IMR-90 (cell line): ENCODE measurements at regions not wholly inside any gene's neighbourhood (a gene's known extent, or its start where the extent isn't known, plus 50 kb on each side); places are given as distances from the start of the nearest gene placed in this dataset.

Experiments
- ATAC-seq: fragments of 200-7000 bp; cut with Tn5 transposase; 2 replicates; pipeline ENCODE4 v1.9.1; 2020; ENCODE audit warnings: low read depth, mild to moderate bottlenecking, moderate library complexity
- BruUV-seq: library from RNA; stranded (reverse); fragments of 400-500 nt; replicated peaks from 2 replicates; lab custom pipeline; 2021; lab: Mats Ljungman, UMichigan
- CTCF ChIA-PET: fragments of 300-600 bp; formaldehyde crosslinking; extraction: SDS; loops from one replicate; lab custom pipeline; 2021; ENCODE audit warnings: antibody characterized with exemption; lab: Yijun Ruan, JAX
- POLR2A ChIA-PET: fragments of 300-600 bp; sonication (Branson Sonifier 250); formaldehyde crosslinking; loops from one replicate; lab custom pipeline; 2022; ENCODE audit warnings: antibody characterized with exemption; ENCODE audit not compliant: unreplicated experiment; lab: Charles Lee
- DNase-seq: peaks from one replicate; pipeline ENCODE4 v3.0.0; 2013
- H2AFZ ChIP-seq: replicated peaks from 2 replicates; pipeline ENCODE3; 2013; ENCODE audit warnings: low read length, mild to moderate bottlenecking; ENCODE audit not compliant: poor library complexity
- H2AK5ac ChIP-seq: 2 replicates; pipeline ENCODE4 v1.6.1; 2013; ENCODE audit warnings: low read depth, low read length, inconsistent platforms
- H2AK9ac ChIP-seq: replicated peaks from 2 replicates; pipeline ENCODE3; 2013; ENCODE audit warnings: mild to moderate bottlenecking, low read depth, low read length, moderate library complexity; ENCODE audit not compliant: poor library complexity
- H2BK120ac ChIP-seq: 2 replicates; pipeline ENCODE4 v1.6.1; 2013; ENCODE audit warnings: low read depth, low read length, inconsistent platforms
- H2BK15ac ChIP-seq: 3 replicates; pipeline ENCODE4 v1.6.1; 2013; ENCODE audit warnings: low read depth, low read length, inconsistent platforms
- H2BK20ac ChIP-seq: 2 replicates; pipeline ENCODE4 v1.6.1; 2013; ENCODE audit warnings: low read depth, mild to moderate bottlenecking, inconsistent platforms, low read length, moderate library complexity
- H2BK5ac ChIP-seq: 2 replicates; pipeline ENCODE4 v1.6.1; 2013; ENCODE audit warnings: mild to moderate bottlenecking, low read depth, low read length, inconsistent platforms; ENCODE audit not compliant: poor library complexity, severe bottlenecking
- H3K14ac ChIP-seq: replicated peaks from 2 replicates; pipeline ENCODE4 v1.6.1; 2013; ENCODE audit warnings: low read depth, low read length, inconsistent platforms
- H3K18ac ChIP-seq: 2 replicates; pipeline ENCODE4 v1.6.1; 2013; ENCODE audit warnings: low read depth, low read length, control low read depth
- H3K23ac ChIP-seq: 2 replicates; pipeline ENCODE4 v1.6.1; 2013; ENCODE audit warnings: low read depth, low read length, inconsistent platforms
- H3K27ac ChIP-seq: 2 replicates; pipeline ENCODE4 v1.5.1; 2013; ENCODE audit warnings: mild to moderate bottlenecking, control low read depth, low read length; ENCODE audit not compliant: insufficient read depth
- H3K27me3 ChIP-seq: 2 replicates; pipeline ENCODE4 v1.6.1; 2013; ENCODE audit warnings: low read length; ENCODE audit not compliant: control insufficient read depth, insufficient read depth
- H3K36me3 ChIP-seq: 2 replicates; pipeline ENCODE4 v1.6.1; 2013; ENCODE audit warnings: low read length, mixed read lengths; ENCODE audit not compliant: control insufficient read depth, insufficient read depth
- H3K4ac ChIP-seq: 2 replicates; pipeline ENCODE4 v1.6.1; 2013; ENCODE audit warnings: low read depth, low read length, inconsistent platforms
- H3K4me1 ChIP-seq: 2 replicates; pipeline ENCODE4 v1.6.1; 2013; ENCODE audit warnings: low read length, mixed read lengths; ENCODE audit not compliant: control insufficient read depth, insufficient read depth
- H3K4me2 ChIP-seq: 2 replicates; pipeline ENCODE4 v1.6.1; 2013; ENCODE audit warnings: low read depth, mild to moderate bottlenecking, control low read depth, low read length, moderate library complexity
- H3K4me3 ChIP-seq: 2 replicates; pipeline ENCODE4 v1.5.1; 2013; ENCODE audit warnings: low read depth, mild to moderate bottlenecking, control low read depth, low read length, moderate library complexity; ENCODE audit not compliant: insufficient read depth
- H3K56ac ChIP-seq: 2 replicates; pipeline ENCODE4 v1.6.1; 2013; ENCODE audit warnings: low read length, inconsistent platforms; ENCODE audit not compliant: insufficient read depth; ENCODE audit errors: extremely low read depth
- H3K79me1 ChIP-seq, 2 experiments: 2 replicates each; pipeline ENCODE4 v1.6.1; 2013; ENCODE audit warnings: low read length in 2 of 2, inconsistent platforms in 1 of 2, low read depth in 1 of 2
- H3K9ac ChIP-seq: 2 replicates; pipeline ENCODE4 v1.6.1; 2013; ENCODE audit warnings: low read depth, low read length, control low read depth
- H3K9me1 ChIP-seq: 2 replicates; pipeline ENCODE4 v1.6.1; 2013; ENCODE audit warnings: low read length, inconsistent platforms; ENCODE audit not compliant: insufficient read depth
- H3K9me3 ChIP-seq: 2 replicates; pipeline ENCODE4 v1.6.1; 2013; ENCODE audit warnings: low read length; ENCODE audit not compliant: control insufficient read depth, insufficient read depth
- H4K20me1 ChIP-seq: 2 replicates; pipeline ENCODE4 v1.6.1; 2013; ENCODE audit warnings: low read length, inconsistent platforms; ENCODE audit not compliant: insufficient read depth
- H4K5ac ChIP-seq: 2 replicates; pipeline ENCODE4 v1.6.1; 2013; ENCODE audit warnings: mild to moderate bottlenecking, low read depth, low read length, control low read depth
- H4K8ac ChIP-seq, 2 experiments: 2 replicates each; pipeline ENCODE4 v1.6.1; 2013; ENCODE audit warnings: low read depth in 2 of 2, low read length in 2 of 2, control low read depth in 1 of 2, inconsistent platforms in 1 of 2
- H4K91ac ChIP-seq: 2 replicates; pipeline ENCODE4 v1.6.1; 2013; ENCODE audit warnings: low read depth, low read length, inconsistent platforms; ENCODE audit not compliant: insufficient read depth
- BHLHE40 ChIP-seq: fragments of 150-350 bp; IDR thresholded peaks from 2 replicates; pipeline ENCODE4 v1.6.1; 2016; ENCODE audit warnings: mild to moderate bottlenecking, low read depth, low read length
- CEBPB ChIP-seq: IDR thresholded peaks from 2 replicates; pipeline ENCODE4 v1.6.1; 2012; ENCODE audit warnings: low read depth, low read length, improper control_type of control experiment
- CHD1 ChIP-seq: IDR thresholded peaks from 2 replicates; pipeline ENCODE4 v1.6.1; 2012; ENCODE audit warnings: low read depth, low read length, improper control_type of control experiment
- MAZ ChIP-seq: IDR thresholded peaks from 2 replicates; pipeline ENCODE4 v1.6.1; 2012; ENCODE audit warnings: low read depth, mild to moderate bottlenecking, low read length, improper control_type of control experiment, moderate library complexity, borderline replicate concordance
- POLR2A ChIP-seq: IDR thresholded peaks from 2 replicates; pipeline ENCODE4 v1.6.1; 2012; ENCODE audit warnings: mild to moderate bottlenecking, low read depth, low read length
- RCOR1 ChIP-seq: IDR thresholded peaks from 2 replicates; pipeline ENCODE4 v1.6.1; 2012; ENCODE audit warnings: mild to moderate bottlenecking, low read length, improper control_type of control experiment; ENCODE audit not compliant: insufficient replicate concordance
- RFX5 ChIP-seq: IDR thresholded peaks from 2 replicates; pipeline ENCODE4 v1.8.0; 2012; ENCODE audit warnings: low read depth, mild to moderate bottlenecking, low read length, moderate library complexity
- USF2 ChIP-seq: fragments of 150-350 bp; IDR thresholded peaks from 2 replicates; pipeline ENCODE4 v1.6.1; 2017; ENCODE audit warnings: mild to moderate bottlenecking, antibody characterized with exemption, low read length, low read depth
- WGBS, 2 experiments: methylation state at CpG; one replicate each; pipeline versions ENCODE4 v1.1.5 to v1.1.7; 2013; ENCODE audit warnings: missing lambda C conversion rate in 2 of 2; ENCODE audit not compliant: insufficient read length in 1 of 2; ENCODE audit errors: extremely low coverage in 2 of 2; 5-methylcytosine and 5-hydroxymethylcytosine counted together
- dilution Hi-C: fragments of 300-500 bp; cut with HindIII; formaldehyde crosslinking; loops from one replicate; pipeline ENCODE4 v1.14.3; 2018; ENCODE audit warnings: low sequenced_read_pairs; ENCODE audit not compliant: unreplicated experiment
- in situ Hi-C: fragments of 300-500 bp; cut with MboI; formaldehyde crosslinking; loops from 3 replicates; pipeline ENCODE4 v1.14.3; 2019; ENCODE audit warnings: low sequenced_read_pairs, inconsistent platforms, mixed read lengths
- intact Hi-C: fragments of 100-400 bp; cut with micrococcal nuclease; formaldehyde crosslinking; loops from 2 replicates; pipeline ENCODE4 v1.10.0; 2022

DNA sequence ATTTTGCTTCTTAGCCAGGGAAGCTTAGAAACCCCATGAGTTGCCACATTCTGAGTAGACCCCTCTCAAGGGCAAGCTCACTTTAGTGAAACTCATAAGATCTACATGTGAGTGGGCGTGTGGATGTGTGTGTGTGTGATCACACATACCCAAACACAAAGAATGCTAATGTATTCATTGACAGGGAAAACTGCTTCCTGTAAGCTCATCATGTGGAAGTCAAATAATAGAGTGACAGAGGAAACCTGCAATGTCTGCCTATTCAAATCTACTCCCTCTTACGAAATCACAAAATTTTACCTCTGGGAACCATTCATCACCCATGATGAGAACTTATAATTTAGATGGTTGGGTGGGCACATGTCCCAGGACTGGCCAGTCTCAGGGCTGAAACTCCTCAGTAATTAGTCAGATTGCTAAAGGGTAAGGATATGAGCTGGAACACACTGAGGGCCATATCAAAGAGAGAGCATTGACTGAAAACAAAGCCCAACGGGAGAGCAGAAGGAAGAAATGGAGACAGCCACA, 94.5 kb upstream of the CCDC150 start:
- dilution Hi-C loops = no loop called here
- Histone ChIP-seq H2AK5ac (no peak overlapping the region), H3K9ac (no peak overlapping the region), H3K27ac (no peak overlapping the region), H2AK9ac (no peak overlapping the region), H2BK120ac (no peak overlapping the region), H2AFZ (no peak overlapping the region), H3K9me1 (no peaks in the 10 kb centered on the region), H3K9me3 (no peaks in the 10 kb centered on the region), H3K4me3 (no peak overlapping the region), H2BK20ac (no peak overlapping the region), H3K23ac (no peak overlapping the region), H3K56ac (no peak overlapping the region), H4K20me1 (no peaks in the 10 kb centered on the region), H3K14ac (no peak overlapping the region), H3K18ac (no peak overlapping the region), H3K4me1 (no peaks in the 10 kb centered on the region), H3K27me3 (no peaks in the 10 kb centered on the region), H3K36me3 (no peaks in the 10 kb centered on the region), H4K5ac (no peak overlapping the region), H3K79me1 (no peaks in the 10 kb centered on the region), H2BK15ac (no peak overlapping the region), H2BK5ac (no peak overlapping the region), H3K4me2 (no peak overlapping the region), H4K8ac (no peak overlapping the region), H3K4ac (no peak overlapping the region), H4K91ac (no peak overlapping the region)
- no peak for TF ChIP-seq BHLHE40
- no peak for TF ChIP-seq MAZ
- no peak for TF ChIP-seq CHD1
- no peak for TF ChIP-seq CEBPB
- no peak for TF ChIP-seq POLR2A
- no peak for TF ChIP-seq RCOR1
- no peak for TF ChIP-seq USF2
- TF ChIP-seq RFX5 = no peak
- intact Hi-C loops = no loop called here
- ATAC-seq (no peak), DNase-seq (no peak)
- in situ Hi-C loops = no loop called here
- no CpG with 5 or more reads among the region's 3 CpGs for WGBS, 2 experiments
- no TSS peak for BruUV-seq
- ChIA-PET CTCF (no interaction called here), POLR2A (no interaction called here)
